Fibroblast of skin of back (primary cell): ENCODE measurements at regions not wholly inside any gene's neighbourhood (a gene's known extent, or its start where the extent isn't known, plus 50 kb on each side); places are given as distances from the start of the nearest gene placed in this dataset.

Source experiments
- DNase-seq: peaks from one replicate; pipeline ENCODE4 v3.0.0-alpha.2; 2013

- peak; percentile 89 for DNase-seq
Measured at GRCh38 chr10:4775808-4776207, 50.2 kb upstream of the AKR1E2 start.

- DNase-seq: no peak
Measured at GRCh38 chr10:4772202-4772570, 53.8 kb upstream of the AKR1E2 start.

- peak; percentile 91 for DNase-seq
Measured at GRCh38 chr10:4771554-4772201, 54.3 kb upstream of the AKR1E2 start.

GRCh38 chr10:4770801-4771553 lies 55.0 kb upstream of the AKR1E2 start:
- peak; percentile 97 for DNase-seq

GRCh38 chr10:4768416-4768815 lies 57.6 kb upstream of the AKR1E2 start:
- DNase-seq: no peak

GRCh38 chr10:4767033-4767814 lies 58.8 kb upstream of the AKR1E2 start:
- peak; percentile 67 for DNase-seq

GRCh38 chr10:4766454-4766853 lies 59.6 kb upstream of the AKR1E2 start:
- peak; percentile 44 for DNase-seq

GRCh38 chr10:4765428-4765827 lies 60.6 kb upstream of the AKR1E2 start:
- DNase-seq: peak; percentile 19

- DNase-seq: peak; percentile 82
Measured at GRCh38 chr10:4763960-4764428, 62.0 kb upstream of the AKR1E2 start.

GRCh38 chr10:4763513-4763912 lies 62.5 kb upstream of the AKR1E2 start:
- DNase-seq: no peak

- no peak for DNase-seq
Measured at GRCh38 chr10:4758256-4758655, 67.8 kb upstream of the AKR1E2 start.

GRCh38 chr10:4755286-4755989 lies 70.6 kb upstream of the AKR1E2 start:
- DNase-seq: no peak

- no peak for DNase-seq
Measured at GRCh38 chr10:4754143-4754542, 71.9 kb upstream of the AKR1E2 start.

- no peak for DNase-seq
Measured at GRCh38 chr10:4751211-4751610, 74.8 kb upstream of the AKR1E2 start.

GRCh38 chr10:4749271-4749574 lies 76.8 kb upstream of the AKR1E2 start:
- no peak for DNase-seq

GRCh38 chr10:4748491-4749270 lies 77.3 kb upstream of the AKR1E2 start:
- peak; percentile 40 for DNase-seq

- no peak for DNase-seq
Measured at GRCh38 chr10:4742217-4742616, 83.8 kb upstream of the AKR1E2 start.

- no peak for DNase-seq
Measured at GRCh38 chr10:4740471-4740870, 85.5 kb upstream of the AKR1E2 start.

GRCh38 chr10:4736608-4737007 lies 89.4 kb upstream of the AKR1E2 start:
- DNase-seq: no peak

GRCh38 chr10:4736183-4736582 lies 89.8 kb upstream of the AKR1E2 start:
- no peak for DNase-seq

- no peak for DNase-seq
Measured at GRCh38 chr10:4733843-4734224, 92.2 kb upstream of the AKR1E2 start.

GRCh38 chr10:4733150-4733842 lies 92.7 kb upstream of the AKR1E2 start:
- no peak for DNase-seq
